ENCODE measurements at regions not wholly inside any gene's neighbourhood (a gene's known extent, or its start where the extent isn't known, plus 50 kb on each side); places are given as distances from the start of the nearest gene placed in this dataset.

- no peak for TF ChIP-seq STAT6 (CRISPR knock-in tag; conservative IDR thresholded peaks at IDR 0.05; ENCODE audit: low read depth)
Measured at GRCh38 chr3:27590437-27591298, 106.5 kb upstream of the SLC4A7 start (continued).

DNA sequence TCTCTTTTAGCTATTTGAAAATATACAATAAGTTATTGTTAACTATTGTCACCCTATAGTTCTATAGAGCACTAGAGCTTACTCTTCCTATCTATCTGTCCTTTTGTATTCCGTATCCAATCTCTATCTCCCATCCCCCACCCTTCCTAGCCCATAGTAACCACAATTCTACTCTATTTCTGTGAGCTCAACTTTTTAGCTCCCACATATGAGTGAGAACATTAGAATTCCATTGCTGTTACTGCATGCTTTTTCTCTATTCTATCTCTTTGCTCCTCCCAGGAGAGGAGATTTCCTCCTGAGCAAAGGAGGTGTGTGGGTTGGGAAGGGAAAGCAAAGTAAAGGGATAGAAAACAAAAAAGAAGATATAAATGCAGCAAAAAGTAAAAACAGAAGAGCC is 105.6 kb upstream of the SLC4A7 start:
- ATAC-seq (peak; percentile 43), DNase-seq (ENCODE audit: low spot score) (no peak)
- ChIA-PET POLR2A (no interaction called here), CTCF (interaction anchor here (1.2 to 2.0 kb wide), 3 partner anchors 29 to 122 kb away, joined by 3 to 8 read pairs (median 4); no protein-coding TSS in a partner anchor)
- H3K27ac Mint-ChIP-seq: no peak overlapping the region; the same call in 1 of the 2 replicates
- no peaks in the 10 kb centered on the region for H3K27me3 Mint-ChIP-seq (ENCODE audit: low read depth)
- no peak overlapping the region; the same call in 1 of the 2 replicates for H3K4me3 Mint-ChIP-seq
- H3K9me3 Mint-ChIP-seq: no peaks in the 10 kb centered on the region
- TF ChIP-seq MLX (CRISPR knock-in tag; IDR thresholded peaks at IDR 0.05) (no peak), FOXK1 (CRISPR knock-in tag; IDR thresholded peaks at IDR 0.05) (no peak), PRRX2 (CRISPR knock-in tag; IDR thresholded peaks at IDR 0.05) (no peak), NFATC4 (CRISPR knock-in tag; IDR thresholded peaks at IDR 0.05) (no peak), FOXP1 (CRISPR knock-in tag; IDR thresholded peaks at IDR 0.05; ENCODE audit: borderline replicate concordance) (no peak)
- TF ChIP-seq, protein P1, sequence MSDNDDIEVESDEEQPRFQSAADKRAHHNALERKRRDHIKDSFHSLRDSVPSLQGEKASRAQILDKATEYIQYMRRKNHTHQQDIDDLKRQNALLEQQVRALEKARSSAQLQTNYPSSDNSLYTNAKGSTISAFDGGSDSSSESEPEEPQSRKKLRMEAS (CRISPR knock-in tag; IDR thresholded peaks at IDR 0.05): no peak
- TF ChIP-seq, protein P2, sequence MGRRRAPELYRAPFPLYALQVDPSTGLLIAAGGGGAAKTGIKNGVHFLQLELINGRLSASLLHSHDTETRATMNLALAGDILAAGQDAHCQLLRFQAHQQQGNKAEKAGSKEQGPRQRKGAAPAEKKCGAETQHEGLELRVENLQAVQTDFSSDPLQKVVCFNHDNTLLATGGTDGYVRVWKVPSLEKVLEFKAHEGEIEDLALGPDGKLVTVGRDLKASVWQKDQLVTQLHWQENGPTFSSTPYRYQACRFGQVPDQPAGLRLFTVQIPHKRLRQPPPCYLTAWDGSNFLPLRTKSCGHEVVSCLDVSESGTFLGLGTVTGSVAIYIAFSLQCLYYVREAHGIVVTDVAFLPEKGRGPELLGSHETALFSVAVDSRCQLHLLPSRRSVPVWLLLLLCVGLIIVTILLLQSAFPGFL (CRISPR knock-in tag; IDR thresholded peaks at IDR 0.05; ENCODE audit: borderline replicate concordance): no peak
- TF ChIP-seq, protein P3, sequence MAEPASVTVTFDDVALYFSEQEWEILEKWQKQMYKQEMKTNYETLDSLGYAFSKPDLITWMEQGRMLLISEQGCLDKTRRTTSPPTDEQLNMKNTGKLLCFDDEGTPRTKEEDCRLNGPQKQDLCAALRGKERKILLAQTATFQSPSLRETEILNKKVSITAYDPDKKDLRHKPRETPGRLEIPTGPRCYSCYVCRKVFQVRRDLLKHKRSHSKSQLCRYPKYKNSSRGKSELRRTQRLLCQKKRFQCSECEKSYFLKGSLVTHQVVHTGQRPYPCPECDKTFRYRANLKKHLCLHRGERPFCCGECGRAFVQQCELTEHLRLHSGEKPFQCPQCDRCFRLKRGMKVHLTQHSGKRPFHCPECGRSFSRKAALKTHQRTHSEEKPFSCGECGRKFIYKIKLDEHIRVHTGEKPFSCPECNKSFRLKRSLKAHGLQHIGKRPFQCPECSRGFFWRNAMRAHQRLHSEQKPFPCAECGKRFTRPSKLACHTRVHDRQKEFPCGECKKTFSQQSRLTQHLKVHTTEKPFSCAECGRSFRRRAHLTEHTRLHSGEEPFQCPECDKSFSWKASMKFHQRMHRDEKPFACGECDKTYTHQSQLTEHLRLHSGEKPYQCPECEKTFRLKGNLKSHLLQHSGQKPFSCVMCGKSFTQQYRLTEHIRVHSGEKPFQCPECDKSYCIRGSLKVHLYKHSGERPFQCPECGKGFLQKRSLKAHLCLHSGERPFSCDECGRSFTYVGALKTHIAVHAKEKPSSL (CRISPR knock-in tag; conservative IDR thresholded peaks at IDR 0.05): no peak
- H3K4me1 Mint-ChIP-seq: peaks cover 33% of the 10 kb centered on the region
- H3K36me3 Mint-ChIP-seq: no peaks in the 10 kb centered on the region

GRCh38 chr3:27585429-27585828 is 101.2 kb upstream of the SLC4A7 start:
- Mint-ChIP-seq H3K4me1 (peaks cover 19% of the 10 kb centered on the region), H3K9me3 (peaks cover 11% of the 10 kb centered on the region), H3K27me3 (ENCODE audit: low read depth) (no peaks in the 10 kb centered on the region; the same call in 1 of the 2 replicates), H3K36me3 (peaks cover 4% of the 10 kb centered on the region; the same call in 1 of the 2 replicates), H3K27ac (no peak overlapping the region), H3K4me3 (no peak overlapping the region)
- ChIA-PET CTCF (no interaction called here), POLR2A (no interaction called here)
- ATAC-seq (no peak), DNase-seq (ENCODE audit: low spot score) (no peak)
- TF ChIP-seq, protein P4, sequence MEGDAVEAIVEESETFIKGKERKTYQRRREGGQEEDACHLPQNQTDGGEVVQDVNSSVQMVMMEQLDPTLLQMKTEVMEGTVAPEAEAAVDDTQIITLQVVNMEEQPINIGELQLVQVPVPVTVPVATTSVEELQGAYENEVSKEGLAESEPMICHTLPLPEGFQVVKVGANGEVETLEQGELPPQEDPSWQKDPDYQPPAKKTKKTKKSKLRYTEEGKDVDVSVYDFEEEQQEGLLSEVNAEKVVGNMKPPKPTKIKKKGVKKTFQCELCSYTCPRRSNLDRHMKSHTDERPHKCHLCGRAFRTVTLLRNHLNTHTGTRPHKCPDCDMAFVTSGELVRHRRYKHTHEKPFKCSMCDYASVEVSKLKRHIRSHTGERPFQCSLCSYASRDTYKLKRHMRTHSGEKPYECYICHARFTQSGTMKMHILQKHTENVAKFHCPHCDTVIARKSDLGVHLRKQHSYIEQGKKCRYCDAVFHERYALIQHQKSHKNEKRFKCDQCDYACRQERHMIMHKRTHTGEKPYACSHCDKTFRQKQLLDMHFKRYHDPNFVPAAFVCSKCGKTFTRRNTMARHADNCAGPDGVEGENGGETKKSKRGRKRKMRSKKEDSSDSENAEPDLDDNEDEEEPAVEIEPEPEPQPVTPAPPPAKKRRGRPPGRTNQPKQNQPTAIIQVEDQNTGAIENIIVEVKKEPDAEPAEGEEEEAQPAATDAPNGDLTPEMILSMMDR (IDR thresholded peaks at IDR 0.05): no peak
- TF ChIP-seq ELF4 (CRISPR knock-in tag; IDR thresholded peaks at IDR 0.05; ENCODE audit: low read depth) (no peak), ZNF671 (CRISPR knock-in tag; IDR thresholded peaks at IDR 0.05) (no peak), ZNF219 (CRISPR knock-in tag; IDR thresholded peaks at IDR 0.05; ENCODE audit: borderline replicate concordance) (no peak), PRRX2 (CRISPR knock-in tag; IDR thresholded peaks at IDR 0.05) (no peak), STAT6 (CRISPR knock-in tag; conservative IDR thresholded peaks at IDR 0.05; ENCODE audit: low read depth) (no peak), ESRRA (CRISPR knock-in tag; IDR thresholded peaks at IDR 0.05; ENCODE audit: borderline replicate concordance) (no peak), TCF7 (CRISPR knock-in tag; IDR thresholded peaks at IDR 0.05; ENCODE audit: low read depth) (no peak)
- TF ChIP-seq, protein P5, sequence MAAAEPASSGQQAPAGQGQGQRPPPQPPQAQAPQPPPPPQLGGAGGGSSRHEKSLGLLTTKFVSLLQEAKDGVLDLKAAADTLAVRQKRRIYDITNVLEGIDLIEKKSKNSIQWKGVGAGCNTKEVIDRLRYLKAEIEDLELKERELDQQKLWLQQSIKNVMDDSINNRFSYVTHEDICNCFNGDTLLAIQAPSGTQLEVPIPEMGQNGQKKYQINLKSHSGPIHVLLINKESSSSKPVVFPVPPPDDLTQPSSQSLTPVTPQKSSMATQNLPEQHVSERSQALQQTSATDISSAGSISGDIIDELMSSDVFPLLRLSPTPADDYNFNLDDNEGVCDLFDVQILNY (CRISPR knock-in tag; IDR thresholded peaks at IDR 0.05): no peak

All from WTC11 (cell line).